DND-41 (cell line): ENCODE measurements at regions not wholly inside any gene's neighbourhood (a gene's known extent, or its start where the extent isn't known, plus 50 kb on each side); places are given as distances from the start of the nearest gene placed in this dataset.

Source experiments
- ATAC-seq: fragments of 200-7000 bp; cut with Tn5 transposase; 3 replicates; pipeline ENCODE4 v1.9.1; 2021; ENCODE audit warnings: low read depth; ENCODE audit not compliant: insufficient read depth
- DNase-seq: peaks from one replicate; pipeline ENCODE4 v3.0.0-alpha.2; 2020
- H2AFZ ChIP-seq: 2 replicates; pipeline ENCODE4 v1.6.0; 2012; ENCODE audit warnings: low read depth, low read length
- H3K27ac ChIP-seq: 2 replicates; pipeline ENCODE4 v1.5.1; 2012; ENCODE audit warnings: low read length, inconsistent platforms
- H3K27me3 ChIP-seq: fragments of 200-600 bp; sonication (generic); 2 replicates; pipeline ENCODE4 v1.6.0; 2012; ENCODE audit warnings: low read length, mild to moderate bottlenecking, inconsistent platforms; ENCODE audit not compliant: insufficient read depth, poor library complexity
- H3K36me3 ChIP-seq: 2 replicates; pipeline ENCODE4 v1.5.1; 2012; ENCODE audit warnings: low read length, inconsistent platforms; ENCODE audit not compliant: insufficient read depth
- H3K4me1 ChIP-seq: 2 replicates; pipeline ENCODE4 v1.5.1; 2012; ENCODE audit warnings: mild to moderate bottlenecking, low read length; ENCODE audit not compliant: insufficient read depth
- H3K4me2 ChIP-seq: 2 replicates; pipeline ENCODE4 v1.6.0; 2012; ENCODE audit warnings: mild to moderate bottlenecking, moderate library complexity, low read length, inconsistent platforms; ENCODE audit not compliant: insufficient read depth
- H3K4me3 ChIP-seq, 2 experiments: fragments of 200-600 bp in 1 of 2; shearing (Covaris generic) in 1 of 2; 2 replicates each; pipeline ENCODE4 v1.5.1; 2012 to 2016; ENCODE audit warnings: inconsistent platforms in 2 of 2, low read length in 2 of 2, mild to moderate bottlenecking in 2 of 2, low read depth in 1 of 2, moderate library complexity in 1 of 2
- H3K79me2 ChIP-seq: 2 replicates; pipeline ENCODE4 v1.6.0; 2012; ENCODE audit warnings: low read length, inconsistent platforms; ENCODE audit not compliant: insufficient read depth
- H3K9ac ChIP-seq: 2 replicates; pipeline ENCODE4 v1.6.0; 2012; ENCODE audit warnings: low read depth, mild to moderate bottlenecking, inconsistent platforms, low read length, moderate library complexity
- H3K9me3 ChIP-seq: 2 replicates; pipeline ENCODE4 v1.5.1; 2012; ENCODE audit warnings: low read length, moderate library complexity, mild to moderate bottlenecking, inconsistent platforms; ENCODE audit not compliant: insufficient read depth, severe bottlenecking
- H4K20me1 ChIP-seq: 2 replicates; pipeline ENCODE4 v1.6.0; 2012; ENCODE audit warnings: low read length; ENCODE audit not compliant: insufficient read depth
- EZH2 ChIP-seq: IDR thresholded peaks from 3 replicates; pipeline ENCODE4 v1.6.1; 2012; ENCODE audit warnings: borderline replicate concordance, low read depth, mild to moderate bottlenecking, moderate library complexity, low read length, inconsistent platforms; ENCODE audit not compliant: severe bottlenecking
- TF ChIP-seq, protein P1 (sequence below): IDR thresholded peaks from 2 replicates; pipeline ENCODE4 v1.5.1; 2012; ENCODE audit warnings: borderline replicate concordance, low read length, moderate library complexity, mild to moderate bottlenecking; ENCODE audit not compliant: poor library complexity, severe bottlenecking; ENCODE audit errors: extremely low read depth

DNA sequence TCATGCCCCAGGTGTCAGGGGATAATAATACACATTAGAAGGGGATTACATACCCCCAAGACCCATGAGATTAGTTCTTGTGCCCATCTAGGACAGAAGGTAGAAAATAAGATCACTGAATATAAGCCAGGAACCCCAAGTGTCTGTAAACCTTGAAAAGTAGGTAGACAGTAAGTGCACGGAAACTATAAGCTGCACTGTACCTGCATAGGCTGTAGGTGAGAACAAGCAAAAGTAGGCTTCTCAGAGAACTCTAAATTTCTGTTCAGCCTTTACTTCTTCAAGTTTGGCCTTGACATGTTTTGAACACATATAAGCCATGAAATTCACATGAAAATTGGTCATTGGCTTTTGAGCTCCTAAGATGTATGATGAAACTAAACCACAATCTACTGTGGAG is 113.0 kb upstream of the FSIP2 start:
- Histone ChIP-seq H3K9me3 (no peaks in the 10 kb centered on the region), H3K4me1 (no peaks in the 10 kb centered on the region), H2AFZ (no peak overlapping the region), H3K27me3 (no peaks in the 10 kb centered on the region), H4K20me1 (no peaks in the 10 kb centered on the region), H3K9ac (no peak overlapping the region), H3K36me3 (no peaks in the 10 kb centered on the region), H3K79me2 (no peaks in the 10 kb centered on the region), H3K4me2 (no peak overlapping the region), H3K4me3 (no peak overlapping the region), H3K27ac (no peak overlapping the region)
- ATAC-seq (no peak), DNase-seq (no peak)
- TF ChIP-seq EZH2, result no peak
- TF ChIP-seq, protein P1, sequence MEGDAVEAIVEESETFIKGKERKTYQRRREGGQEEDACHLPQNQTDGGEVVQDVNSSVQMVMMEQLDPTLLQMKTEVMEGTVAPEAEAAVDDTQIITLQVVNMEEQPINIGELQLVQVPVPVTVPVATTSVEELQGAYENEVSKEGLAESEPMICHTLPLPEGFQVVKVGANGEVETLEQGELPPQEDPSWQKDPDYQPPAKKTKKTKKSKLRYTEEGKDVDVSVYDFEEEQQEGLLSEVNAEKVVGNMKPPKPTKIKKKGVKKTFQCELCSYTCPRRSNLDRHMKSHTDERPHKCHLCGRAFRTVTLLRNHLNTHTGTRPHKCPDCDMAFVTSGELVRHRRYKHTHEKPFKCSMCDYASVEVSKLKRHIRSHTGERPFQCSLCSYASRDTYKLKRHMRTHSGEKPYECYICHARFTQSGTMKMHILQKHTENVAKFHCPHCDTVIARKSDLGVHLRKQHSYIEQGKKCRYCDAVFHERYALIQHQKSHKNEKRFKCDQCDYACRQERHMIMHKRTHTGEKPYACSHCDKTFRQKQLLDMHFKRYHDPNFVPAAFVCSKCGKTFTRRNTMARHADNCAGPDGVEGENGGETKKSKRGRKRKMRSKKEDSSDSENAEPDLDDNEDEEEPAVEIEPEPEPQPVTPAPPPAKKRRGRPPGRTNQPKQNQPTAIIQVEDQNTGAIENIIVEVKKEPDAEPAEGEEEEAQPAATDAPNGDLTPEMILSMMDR, result no peak

DNA sequence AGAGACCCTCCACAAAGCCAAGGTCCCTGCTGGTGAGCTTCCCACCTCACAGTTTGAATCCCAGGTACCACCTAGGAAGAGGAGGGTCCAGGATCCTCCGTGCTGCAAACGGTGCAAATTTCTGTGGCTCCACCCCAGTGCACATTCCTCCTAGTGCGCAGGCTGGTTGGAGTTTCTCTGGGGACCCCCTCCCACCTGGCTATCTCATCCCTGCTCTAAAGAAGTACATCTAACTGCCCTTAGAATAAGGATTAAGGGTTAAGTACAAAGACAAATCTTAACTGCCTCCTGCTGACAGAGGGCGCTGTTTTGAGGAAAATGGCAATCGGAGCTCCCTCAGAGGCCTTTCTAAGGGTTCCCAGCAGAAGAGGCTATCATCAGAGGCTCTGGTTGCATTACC is 109.6 kb upstream of the FSIP2 start:
- no peak for DNase-seq
- no peak for ATAC-seq

GRCh38 chr2:185633621-185634020 is 105.0 kb upstream of the FSIP2 start:
- no peak overlapping the region for H3K9ac ChIP-seq
- H3K4me1 ChIP-seq, result no peaks in the 10 kb centered on the region
- H3K4me2 ChIP-seq, result no peak overlapping the region
- no peaks in the 10 kb centered on the region for H3K79me2 ChIP-seq
- no peaks in the 10 kb centered on the region for H3K36me3 ChIP-seq
- no peaks in the 10 kb centered on the region for H3K9me3 ChIP-seq
- no peak overlapping the region for H3K27ac ChIP-seq
- TF ChIP-seq, protein P1, result no peak
- TF ChIP-seq EZH2, result no peak
- DNase-seq (no peak), ATAC-seq (no peak)
- H2AFZ ChIP-seq, result no peak overlapping the region
- H3K27me3 ChIP-seq, result no peaks in the 10 kb centered on the region
- no peak overlapping the region for H3K4me3 ChIP-seq
- no peaks in the 10 kb centered on the region for H4K20me1 ChIP-seq

More for the DNA sequence above, 109.6 kb upstream of the FSIP2 start:
- H3K79me2 ChIP-seq, result no peaks in the 10 kb centered on the region
- no peak for TF ChIP-seq EZH2
- TF ChIP-seq, protein P1, result no peak
- no peaks in the 10 kb centered on the region for H3K4me1 ChIP-seq
- H3K4me3 ChIP-seq, result no peak overlapping the region
- H3K27ac ChIP-seq, result no peak overlapping the region
- H3K9me3 ChIP-seq, result no peaks in the 10 kb centered on the region
- H3K27me3 ChIP-seq, result no peaks in the 10 kb centered on the region
- H3K9ac ChIP-seq, result no peak overlapping the region
- no peak overlapping the region for H2AFZ ChIP-seq
- no peaks in the 10 kb centered on the region for H3K36me3 ChIP-seq
- H4K20me1 ChIP-seq, result no peaks in the 10 kb centered on the region
- H3K4me2 ChIP-seq, result no peak overlapping the region

DNA sequence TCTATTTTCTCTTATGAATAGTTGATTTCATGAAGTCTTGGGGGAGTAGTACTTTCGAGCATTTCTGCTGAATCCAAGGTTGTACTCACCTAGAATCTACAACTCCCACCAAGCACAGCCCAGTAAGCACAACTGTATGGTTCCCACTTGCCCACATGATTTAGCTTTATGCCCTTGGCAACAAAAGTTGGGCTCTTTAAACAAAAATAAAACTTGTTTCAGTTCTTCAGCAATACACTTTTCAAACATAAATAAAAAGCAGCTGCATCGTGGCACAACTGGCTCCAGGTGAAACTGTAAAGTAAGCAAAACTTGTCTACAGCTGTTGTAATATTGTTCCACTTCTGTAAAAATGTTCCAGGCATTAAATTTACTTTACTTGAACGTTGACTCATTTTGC is 99.8 kb upstream of the FSIP2 start:
- Histone ChIP-seq H3K4me3 (no peak overlapping the region), H3K4me2 (no peak overlapping the region), H3K36me3 (no peaks in the 10 kb centered on the region), H3K27ac (no peak overlapping the region), H3K27me3 (no peaks in the 10 kb centered on the region), H3K4me1 (no peaks in the 10 kb centered on the region), H3K9me3 (no peaks in the 10 kb centered on the region), H4K20me1 (no peaks in the 10 kb centered on the region), H3K9ac (no peak overlapping the region), H2AFZ (no peak overlapping the region), H3K79me2 (no peaks in the 10 kb centered on the region)
- DNase-seq (no peak), ATAC-seq (no peak)
- no peak for TF ChIP-seq EZH2
- TF ChIP-seq, protein P1, result no peak
